Tibial nerve (tissue), 3 donors: ENCODE measurements at regions not wholly inside any gene's neighbourhood (a gene's known extent, or its start where the extent isn't known, plus 50 kb on each side); places are given as distances from the start of the nearest gene placed in this dataset.

Experiments used
- CTCF ChIP-seq, 5 experiments: fragments of 200-600 bp in 3 of 5; fragments of 450-650 bp in 2 of 5; sonication (generic) in 3 of 5; IDR thresholded peaks; one replicate each; pipeline ENCODE4 v1.5.1; 2016 to 2019; ENCODE audit warnings: antibody characterized with exemption in 5 of 5, mild to moderate bottlenecking in 3 of 5, moderate library complexity in 2 of 5
- POLR2A ChIP-seq, 2 donors: fragments of 450-650 bp; IDR thresholded peaks; one replicate each; pipeline ENCODE4 v1.6.1; 2017; ENCODE audit warnings: antibody characterized with exemption in 2 of 2, mild to moderate bottlenecking in 2 of 2, moderate library complexity in 2 of 2

- no peak for TF ChIP-seq CTCF (IDR thresholded peaks at IDR 0.05)
- TF ChIP-seq POLR2A (IDR thresholded peaks at IDR 0.05), result no peak
These were observed 74.8 kb downstream of the CETN3 start for GRCh38 chr5:90334741-90335140.
